Posterior cingulate gyrus (tissue), 11 donors: ENCODE measurements at regions not wholly inside any gene's neighbourhood (a gene's known extent, or its start where the extent isn't known, plus 50 kb on each side); places are given as distances from the start of the nearest gene placed in this dataset.
"Not testable (repeated sequence)": the region's sequence is repeated elsewhere in the genome, so short reads cannot be mapped to it uniquely, and the experiment has no call there.

ENCODE experiments used
- DNase-seq, 10 donors: peaks; one replicate each; pipeline versions ENCODE4 v3.0.0 to v3.0.0-alpha.2; 2020 to 2021; ENCODE audit warnings: mixed read lengths in 3 of 10
- intact Hi-C: fragments of 100-400 bp; cut with DNase I; formaldehyde crosslinking; loops from one replicate; pipeline ENCODE4 v1.15.1; 2023

DNA sequence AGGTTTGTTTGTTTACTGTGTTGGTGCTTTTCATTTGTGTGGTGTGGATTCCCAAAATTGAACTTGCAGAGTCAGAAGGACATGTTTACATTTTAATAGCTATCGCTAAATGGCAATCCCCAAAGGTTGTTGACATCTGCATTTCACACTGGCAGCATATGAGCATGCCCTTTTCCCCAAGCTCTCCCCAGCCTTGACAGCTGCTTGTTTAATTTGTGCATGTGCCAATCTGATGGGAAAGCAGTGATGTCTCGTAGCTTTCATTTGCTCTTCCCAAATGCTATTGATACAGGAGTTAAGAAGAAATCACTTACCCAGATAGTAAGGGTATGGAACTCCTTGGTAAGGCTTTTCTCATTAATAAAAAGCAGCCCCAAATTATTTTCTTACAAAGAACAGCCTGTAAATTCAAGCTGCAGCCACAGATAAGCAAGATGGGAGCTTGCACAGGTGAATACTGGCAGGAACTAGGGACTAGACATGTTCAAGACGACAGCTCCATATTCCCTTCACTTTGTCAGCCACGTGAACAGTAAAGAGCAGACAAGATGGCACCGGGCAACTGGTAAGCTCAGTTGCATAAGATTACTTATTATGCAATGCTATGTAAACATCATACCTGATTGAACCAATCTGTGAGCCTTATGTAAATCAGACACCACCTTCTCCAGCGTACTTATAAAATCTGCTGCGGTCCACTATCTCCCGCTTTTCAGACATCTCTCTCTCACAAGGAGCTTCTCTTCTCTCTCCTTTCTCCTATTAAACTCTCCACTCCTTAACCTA lies 87.4 kb downstream of the IGLL5 start:
- intact Hi-C loops, result no loop called here
- no peak for DNase-seq

DNA sequence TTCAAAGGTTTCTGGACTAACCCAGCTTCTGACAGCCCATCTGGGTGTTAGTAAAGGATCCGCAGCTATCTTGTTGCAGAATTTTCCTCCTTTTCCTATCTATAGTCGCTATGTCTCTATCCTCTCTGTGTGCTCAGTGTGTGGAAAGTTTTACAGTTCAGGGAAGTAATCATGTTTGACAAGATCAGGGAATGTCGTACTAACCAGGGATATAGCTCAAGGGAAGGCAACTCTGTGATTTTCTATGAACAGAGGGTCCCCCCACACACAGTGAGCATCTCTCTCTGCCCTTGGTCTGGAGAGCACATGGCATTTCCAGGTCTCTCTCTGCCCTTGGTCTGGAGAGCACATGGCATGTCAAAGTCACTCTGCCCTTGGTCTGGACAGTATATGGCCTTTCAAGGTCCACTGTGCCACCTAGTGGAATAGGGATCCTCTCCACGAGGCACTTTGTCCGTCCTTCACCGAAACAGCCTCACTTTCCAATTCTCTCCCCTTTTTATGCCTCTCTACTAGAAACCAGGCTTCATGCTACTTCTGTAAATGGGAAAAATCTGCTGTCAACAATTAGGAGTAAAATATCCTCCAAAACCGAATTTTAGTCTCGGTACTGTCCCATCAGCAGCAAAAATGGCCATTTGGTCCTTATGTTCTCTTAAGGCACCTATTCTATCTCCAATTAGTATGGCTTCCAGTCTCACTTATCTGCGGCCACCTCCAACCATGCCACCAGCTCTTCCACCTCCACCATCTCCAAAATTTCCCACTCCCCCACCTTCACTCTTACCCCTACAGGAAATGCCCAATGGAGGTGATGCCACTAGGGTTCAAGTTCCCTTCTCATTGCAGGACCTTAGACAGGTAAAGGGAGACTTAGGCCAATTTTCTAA lies 88.7 kb downstream of the IGLL5 start:
- intact Hi-C loops, result no loop called here
- no peak for DNase-seq

DNA sequence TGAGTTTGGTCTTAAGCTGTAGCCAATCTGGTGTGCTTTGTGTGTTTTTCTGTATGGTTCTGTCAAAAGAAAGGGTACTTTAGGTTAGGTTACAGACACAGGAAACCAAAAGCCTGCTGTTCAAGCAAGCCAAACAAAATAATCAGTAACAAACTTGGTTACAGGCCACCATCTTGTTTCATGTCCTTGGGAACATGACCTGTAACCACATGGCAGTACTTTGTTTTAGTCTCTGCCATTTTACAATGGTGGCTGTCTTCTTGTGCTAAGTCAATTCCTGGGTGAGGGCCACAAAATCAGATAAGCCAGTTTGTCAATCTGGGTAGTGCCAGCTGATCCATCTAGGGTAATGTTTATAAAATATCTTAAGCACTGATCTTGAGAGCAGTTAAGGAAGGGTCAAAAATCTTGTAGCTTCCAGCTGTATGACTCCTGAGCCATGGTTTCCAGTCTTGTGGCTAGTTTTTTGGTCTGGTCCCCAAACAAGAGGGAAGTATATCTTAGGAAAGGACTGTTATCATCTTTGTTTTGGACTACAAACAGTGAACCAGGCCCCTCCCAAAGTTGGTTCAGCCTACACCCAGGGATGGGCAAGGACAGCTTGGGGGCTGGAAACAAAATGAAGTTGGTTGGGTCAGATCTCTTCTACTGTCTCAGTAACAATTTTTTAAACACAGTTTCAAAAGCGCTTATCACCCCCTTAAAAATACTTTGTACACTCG lies 90.0 kb downstream of the IGLL5 start:
- no peak for DNase-seq
- intact Hi-C loops, result no loop called here

DNA sequence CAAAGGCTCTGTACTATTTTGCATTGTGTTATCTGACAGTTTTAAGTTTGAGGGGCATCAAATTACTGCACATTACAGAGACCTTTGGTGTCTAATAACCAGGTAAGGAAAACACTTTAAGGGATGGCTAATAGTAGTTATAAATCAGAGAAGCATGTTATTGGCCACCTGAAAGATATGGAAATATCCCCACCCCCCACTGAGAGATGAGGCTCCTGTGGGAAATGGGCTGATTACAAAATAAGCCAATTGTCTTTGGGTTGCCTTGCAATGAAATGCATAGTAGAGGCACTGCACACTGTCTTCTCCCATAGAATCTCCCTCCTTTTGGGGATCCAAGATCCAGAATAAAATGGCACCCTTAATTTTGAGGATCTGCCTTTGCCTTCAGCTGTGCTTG lies 91.0 kb downstream of the IGLL5 start:
- DNase-seq, result no peak
- intact Hi-C loops, result no loop called here

DNA sequence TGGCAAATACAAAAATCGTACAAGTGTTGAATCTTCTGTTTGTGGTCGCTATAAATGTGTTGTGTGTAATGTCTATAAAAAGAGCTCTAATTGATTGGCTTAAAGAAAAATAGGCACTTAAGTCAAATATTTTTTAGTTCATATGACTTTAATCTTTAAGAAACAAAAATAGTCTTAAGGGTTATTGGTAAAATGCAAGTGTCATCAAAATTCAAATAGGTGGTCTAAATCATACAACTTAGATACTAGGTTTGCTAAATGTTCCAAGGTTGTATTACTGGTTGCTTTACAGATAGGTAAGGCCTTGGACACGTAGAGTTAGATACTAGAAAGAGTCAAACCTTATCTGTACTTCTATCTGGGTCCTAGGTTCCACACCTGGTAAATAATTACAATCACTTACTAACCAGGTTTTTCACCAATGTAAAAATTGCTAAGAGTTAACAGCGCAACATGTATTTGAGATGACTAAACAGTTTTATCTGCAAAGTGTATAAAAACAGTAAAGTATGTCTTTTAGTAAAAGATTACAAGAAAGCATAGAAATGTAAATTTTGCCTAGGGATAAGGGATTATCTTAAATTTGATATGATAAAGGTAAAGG lies 91.1 kb upstream of the GNAZ start:
- DNase-seq, result no peak
- intact Hi-C loops, result no loop called here

DNA sequence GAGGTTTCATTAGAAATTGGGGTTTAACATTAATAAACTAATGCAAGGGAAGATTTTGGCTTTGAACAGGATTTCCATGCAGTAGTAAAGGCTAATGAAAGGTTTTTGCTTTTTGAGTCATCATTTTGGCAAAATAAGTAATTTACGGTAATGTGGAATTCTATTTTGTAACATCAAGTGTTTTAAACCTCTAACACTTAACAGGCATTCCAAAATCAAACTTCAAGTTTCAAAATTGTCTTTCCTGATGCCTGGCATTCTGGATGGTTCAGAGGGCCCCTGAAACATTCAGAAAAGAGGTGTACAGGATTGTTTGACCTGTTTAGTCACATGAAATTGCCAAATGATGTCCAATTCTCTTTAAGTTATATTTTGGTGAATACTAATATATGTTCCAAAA lies 90.4 kb upstream of the GNAZ start:
- DNase-seq, result no peak
- intact Hi-C loops, result no loop called here

DNA sequence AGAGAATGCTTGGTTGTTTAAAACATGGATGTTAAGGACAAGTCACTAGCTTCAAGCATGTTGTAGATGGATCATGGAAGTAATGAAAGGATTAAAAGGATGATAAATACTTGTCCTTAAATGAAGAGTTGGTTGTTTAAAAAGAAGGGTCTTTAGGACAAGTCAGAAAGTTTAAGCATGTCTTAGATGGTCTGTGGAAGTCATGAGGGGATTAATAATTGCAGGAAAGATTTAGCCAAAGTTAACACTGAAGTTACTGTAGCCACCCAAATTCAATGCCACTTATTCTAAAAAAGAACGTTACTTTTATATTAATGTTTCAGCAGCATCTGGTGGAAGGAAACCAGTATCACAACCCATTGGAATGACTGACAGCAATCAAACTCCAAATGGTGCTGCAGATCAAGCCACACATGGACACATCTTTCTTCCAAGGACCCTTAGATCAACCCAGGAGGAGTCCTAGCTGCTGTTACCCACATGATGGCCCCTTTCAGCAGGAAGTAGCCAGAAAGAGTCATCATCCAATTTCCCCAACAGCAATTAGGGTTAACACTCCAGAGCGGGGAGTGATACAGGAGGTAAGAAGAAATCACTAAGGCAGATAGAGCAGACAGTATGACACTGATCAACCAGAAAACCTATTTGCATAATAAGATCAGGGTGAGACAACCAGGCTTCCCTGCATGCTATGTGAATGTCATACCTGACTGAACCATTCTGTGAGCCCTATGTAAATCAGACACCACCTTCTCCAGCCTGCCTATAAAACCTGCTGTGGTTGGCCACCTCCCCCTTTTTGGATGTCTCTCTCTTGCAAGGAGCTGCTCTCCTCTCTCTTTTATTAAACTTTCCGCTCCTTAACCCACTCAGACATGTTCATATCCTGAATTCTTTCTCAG lies 88.4 kb upstream of the GNAZ start:
- no peak for DNase-seq
- intact Hi-C loops, result no loop called here

DNA sequence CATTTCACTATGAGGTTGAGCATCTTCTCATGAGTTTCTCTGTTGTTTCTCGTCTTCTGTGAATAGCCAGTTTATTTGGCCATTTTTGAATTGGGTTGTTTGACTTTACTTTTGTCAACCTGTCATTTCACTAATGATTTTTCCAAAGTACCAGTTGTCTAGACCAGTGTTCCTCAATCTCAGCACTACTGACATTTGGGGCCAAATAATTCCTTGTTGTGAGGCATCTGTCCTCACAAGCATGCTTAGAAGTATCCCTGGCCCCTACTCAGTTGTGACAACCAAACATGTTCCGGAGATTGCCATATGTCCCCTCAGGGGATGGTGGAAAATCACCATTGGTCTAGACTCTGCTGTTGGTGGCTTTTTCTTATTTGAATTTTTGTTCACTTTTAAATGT lies 87.7 kb upstream of the GNAZ start:
- intact Hi-C loops, result no loop called here
- no peak for DNase-seq

DNA sequence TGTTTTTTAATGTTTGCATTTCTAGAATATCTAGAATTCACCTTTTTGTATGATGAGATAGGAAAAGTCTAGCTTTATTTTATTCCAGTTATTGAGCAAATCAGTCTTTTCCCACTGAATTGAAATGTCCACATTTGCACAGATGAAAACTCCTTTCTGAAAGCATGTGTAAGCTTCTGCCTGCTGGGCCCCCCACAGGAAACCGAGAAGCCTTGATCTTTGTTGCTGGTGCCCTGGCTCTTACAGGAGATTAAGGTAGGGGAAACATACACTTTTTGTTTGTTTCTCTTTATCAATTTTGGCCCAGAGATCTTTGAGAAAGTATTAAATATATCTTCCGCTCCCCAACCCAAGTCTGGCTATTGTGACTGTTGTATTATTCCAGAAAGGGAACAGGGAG lies 87.2 kb upstream of the GNAZ start:
- DNase-seq, result no peak
- intact Hi-C loops, result no loop called here

DNA sequence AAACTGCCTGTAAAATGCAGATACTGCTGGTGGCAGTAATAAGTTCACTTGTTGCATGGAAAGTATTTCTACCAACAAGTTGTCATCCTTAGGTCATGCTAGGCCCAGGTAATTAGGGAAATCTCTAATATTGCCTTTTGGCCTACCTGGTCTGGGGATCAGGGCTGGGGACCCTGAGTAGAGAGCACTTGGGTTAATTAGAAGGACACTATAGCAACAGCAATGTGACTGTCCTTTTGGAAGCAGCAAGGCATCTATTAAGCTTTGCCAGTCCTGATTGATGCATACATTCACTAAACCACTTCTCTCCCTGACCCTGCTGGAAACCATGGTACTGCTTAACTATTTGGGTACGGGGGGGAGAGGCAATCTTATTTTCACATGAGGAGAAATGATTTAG lies 86.5 kb upstream of the GNAZ start:
- intact Hi-C loops, result no loop called here
- DNase-seq, result no peak

DNA sequence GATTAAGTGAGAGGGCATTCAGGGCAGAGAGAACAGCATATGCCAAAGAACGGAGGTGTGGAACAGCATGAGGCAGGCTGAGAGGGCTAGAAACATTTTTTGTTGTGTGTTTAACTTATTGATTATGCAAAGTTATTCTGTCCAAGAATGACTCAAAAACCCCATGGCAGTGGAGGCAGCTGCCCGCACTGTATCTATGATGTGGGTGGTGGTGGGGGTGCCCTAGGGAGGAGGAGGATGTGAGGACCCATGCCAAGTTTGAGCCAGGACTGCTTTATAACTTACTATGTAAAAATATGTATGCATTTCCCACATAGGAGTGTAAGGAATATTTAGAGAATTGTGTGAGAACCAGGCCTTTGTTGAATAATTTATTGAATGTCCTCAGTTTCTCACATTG lies 85.4 kb upstream of the GNAZ start:
- DNase-seq, result no peak
- intact Hi-C loops, result no loop called here

DNA sequence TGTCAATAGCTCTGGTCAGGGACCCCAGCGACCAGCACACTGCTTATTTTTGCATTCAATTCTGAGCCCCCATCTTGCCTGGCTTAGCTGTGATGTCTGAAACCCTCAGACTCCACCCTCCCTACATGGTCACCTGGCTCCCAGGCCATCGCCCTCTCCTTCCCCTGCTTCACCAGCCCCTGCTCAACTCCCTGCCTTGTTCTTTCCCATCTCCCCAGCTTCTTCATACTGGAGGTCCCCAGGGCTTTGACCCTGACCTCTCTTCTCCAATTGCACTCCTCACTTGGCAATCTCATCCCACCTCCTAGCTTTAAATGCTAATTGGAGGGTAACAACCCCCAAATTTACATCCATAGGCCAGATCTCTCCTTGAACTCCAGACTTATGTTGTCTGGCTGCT lies 84.3 kb upstream of the GNAZ start:
- DNase-seq, result no peak
- intact Hi-C loops, result no loop called here

DNA sequence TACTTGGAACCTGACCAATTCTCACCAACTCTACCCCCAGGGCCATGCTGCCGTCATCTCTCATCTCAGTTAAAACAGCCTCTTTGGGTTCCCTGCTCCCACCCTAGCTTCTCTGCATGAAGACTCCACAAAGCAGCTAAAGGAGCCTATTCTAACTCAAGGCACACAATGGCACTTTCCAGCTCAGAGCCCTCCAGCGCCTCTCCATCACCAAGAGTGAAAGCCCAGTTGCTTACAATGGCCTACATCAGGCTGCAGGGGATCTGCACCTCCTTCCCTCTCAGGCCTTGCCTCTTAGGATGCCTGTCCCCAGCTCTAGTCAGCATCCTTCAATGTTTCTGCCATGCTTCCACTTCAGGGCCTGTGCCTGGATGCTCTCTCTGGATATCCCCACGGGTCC lies 83.7 kb upstream of the GNAZ start:
- no peak for DNase-seq
- intact Hi-C loops, result no loop called here

DNA sequence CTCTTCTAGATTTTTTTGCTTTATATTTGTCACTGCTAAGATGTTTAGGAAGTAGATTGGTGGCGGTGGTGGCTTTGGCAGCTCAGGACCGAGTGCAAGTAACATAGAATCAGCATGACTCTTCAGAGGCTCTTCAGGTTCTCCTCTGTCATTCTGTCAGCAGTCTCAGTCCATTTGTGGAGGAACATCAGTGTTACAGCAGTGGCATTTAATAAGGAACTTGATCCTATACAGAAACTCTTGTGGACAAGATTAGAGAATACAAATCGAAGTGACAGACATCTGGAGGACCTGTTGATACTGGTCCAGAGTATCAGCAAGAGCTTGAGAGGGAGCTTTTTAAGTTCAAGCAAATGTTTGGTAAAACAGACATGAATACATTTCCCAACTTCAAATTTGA lies 82.2 kb upstream of the GNAZ start:
- no peak for DNase-seq
- intact Hi-C loops, result no loop called here

DNA sequence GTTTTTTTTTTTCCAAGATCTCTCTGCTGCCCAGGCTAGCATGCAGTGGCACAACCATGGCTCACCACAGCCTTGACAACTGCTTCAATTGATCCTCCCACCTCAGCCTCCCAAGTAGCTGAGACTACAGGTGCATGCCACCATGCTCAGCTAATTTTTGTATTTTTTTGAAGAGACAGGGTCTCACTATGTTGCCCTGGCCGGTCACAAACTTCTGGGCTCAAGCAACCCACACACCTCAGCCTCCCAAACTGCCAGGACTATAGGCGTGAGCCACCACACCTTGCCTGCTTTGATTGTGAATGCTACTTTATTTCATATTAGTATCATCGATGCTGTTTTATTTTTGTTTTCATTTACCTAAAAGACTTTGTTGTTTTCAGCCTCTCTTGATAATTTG lies 81.5 kb upstream of the GNAZ start:
- intact Hi-C loops, result no loop called here
- DNase-seq, result no peak

DNA sequence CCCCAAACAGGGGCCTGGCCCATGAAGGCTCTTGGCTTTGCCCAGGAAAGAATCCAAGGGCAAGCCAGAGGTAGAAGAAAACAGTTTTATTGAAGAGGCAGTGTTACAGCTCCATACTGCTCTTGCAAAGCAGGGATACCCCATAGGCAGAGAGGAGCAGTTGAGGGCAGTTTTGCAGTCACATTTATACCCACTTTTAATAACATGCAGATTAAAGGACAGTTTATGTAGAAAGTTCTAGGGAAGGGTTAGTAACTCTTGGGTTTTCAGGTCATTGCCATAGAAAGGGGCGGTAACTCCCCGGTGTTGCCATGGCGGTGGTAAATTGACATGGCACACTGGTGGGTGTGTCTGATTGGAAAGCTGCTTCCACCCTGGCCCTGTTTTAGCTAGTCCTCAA lies 80.5 kb upstream of the GNAZ start:
- DNase-seq, result no peak
- intact Hi-C loops, result no loop called here

DNA sequence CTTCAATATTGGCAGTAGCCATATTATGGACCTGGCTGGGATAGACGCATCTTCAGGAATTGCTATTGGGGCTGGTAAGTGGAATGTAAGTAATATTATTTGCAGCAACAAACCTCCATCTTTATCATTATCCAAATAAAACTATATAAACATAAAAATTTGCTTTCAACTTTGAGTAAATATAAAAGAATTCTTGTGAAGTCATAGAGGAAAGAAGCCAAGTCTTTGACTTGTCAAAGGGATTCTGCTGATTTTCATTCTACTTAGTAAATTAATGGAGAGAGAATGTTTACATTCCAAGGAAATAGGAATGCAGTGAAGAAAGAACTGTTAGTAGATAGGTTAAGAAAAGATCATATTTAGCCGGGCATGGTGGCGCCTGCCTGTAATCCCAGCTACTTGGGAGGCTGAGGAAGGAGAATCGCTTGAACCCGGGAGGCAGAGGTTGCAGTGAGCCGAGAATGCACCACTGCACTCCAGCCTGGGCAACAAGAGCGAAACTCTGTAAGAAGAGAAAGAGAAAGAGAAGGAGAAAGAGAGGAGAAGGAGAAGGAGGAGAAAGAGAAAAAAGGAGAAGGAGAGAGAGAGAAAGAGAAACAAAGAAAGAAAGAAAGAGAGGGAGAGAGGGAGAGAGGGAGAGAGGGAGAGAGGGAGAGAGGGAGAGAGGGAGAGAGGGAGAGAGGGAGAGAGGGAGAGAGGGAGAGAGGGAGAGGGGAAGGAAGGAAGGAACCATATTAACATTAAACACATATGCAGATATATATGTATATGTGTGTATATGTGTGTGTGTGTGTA lies 79.4 kb upstream of the GNAZ start:
- intact Hi-C loops, DNase-seq: not testable (repeated sequence)

DNA sequence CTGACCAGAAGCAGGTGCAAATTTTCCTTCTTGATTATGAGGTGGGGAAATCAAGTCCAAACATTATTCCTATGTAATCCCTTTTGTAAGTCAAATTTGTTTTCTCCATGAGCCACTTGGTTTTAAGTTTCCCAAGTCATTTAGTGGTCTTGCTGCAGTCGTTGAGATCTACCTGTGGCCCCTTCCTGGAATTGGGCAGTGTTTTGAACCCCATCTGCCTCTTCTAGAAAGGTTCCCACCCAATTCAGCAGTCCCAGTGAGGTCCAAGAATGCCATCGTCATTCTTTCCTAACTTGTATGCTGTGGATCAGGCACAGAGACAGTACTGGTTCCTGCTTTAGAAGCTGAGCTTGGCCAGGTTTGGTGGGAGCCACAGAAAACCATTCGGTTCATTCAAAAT lies 77.8 kb upstream of the GNAZ start:
- no peak for DNase-seq
- intact Hi-C loops, result no loop called here

DNA sequence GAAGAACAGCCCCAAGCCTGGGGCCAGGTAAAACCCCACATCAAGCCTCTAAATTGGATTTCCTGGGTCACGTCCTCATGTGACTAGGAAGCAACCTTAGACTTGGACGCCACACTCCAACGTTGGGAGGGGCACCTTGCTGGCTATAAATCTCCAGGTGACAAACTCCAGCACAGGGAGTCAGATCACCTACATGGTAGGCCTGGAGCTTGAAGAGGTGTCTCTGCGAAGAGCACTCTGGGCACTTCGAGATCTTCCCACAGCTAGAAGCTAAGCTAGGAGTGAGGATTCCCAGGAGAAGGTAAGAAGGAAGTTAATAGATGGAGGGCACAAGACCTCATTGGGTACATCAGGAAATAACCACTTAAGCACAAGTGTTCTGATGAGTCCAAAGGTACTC lies 77.1 kb upstream of the GNAZ start:
- intact Hi-C loops, result no loop called here
- DNase-seq, result no peak
